Activated T-cell treated with anti-CD3 and anti-CD28 coated beads, Interleukin-2, amount 50 U/mL, for 48 hours (primary cell): ENCODE measurements at regions not wholly inside any gene's neighbourhood (a gene's known extent, or its start where the extent isn't known, plus 50 kb on each side); places are given as distances from the start of the nearest gene placed in this dataset.
"Not testable (repeated sequence)": the region's sequence is repeated elsewhere in the genome, so short reads cannot be mapped to it uniquely, and the experiment has no call there.

Experiments used
- DNase-seq, 2 experiments: peaks; one replicate each; pipeline ENCODE4 v3.0.0-alpha.2; 2020

GRCh38 chr12:46567667-46568066 lies 195.1 kb upstream of the SLC38A2 start:
- DNase-seq, result no peak

- no peak for DNase-seq
Observed at GRCh38 chr12:46562625-46563225, 190.2 kb upstream of the SLC38A2 start.

GRCh38 chr12:46561769-46562624 lies 189.4 kb upstream of the SLC38A2 start:
- DNase-seq, result not testable (repeated sequence)

GRCh38 chr12:46560874-46561273 lies 188.3 kb upstream of the SLC38A2 start:
- no peak for DNase-seq

GRCh38 chr12:46560089-46560488 lies 187.5 kb upstream of the SLC38A2 start:
- DNase-seq, result no peak

- no peak for DNase-seq
Observed at GRCh38 chr12:46559311-46559710, 186.7 kb upstream of the SLC38A2 start.

- no peak for DNase-seq
Observed at GRCh38 chr12:46558677-46559076, 186.1 kb upstream of the SLC38A2 start.

GRCh38 chr12:46557539-46558373 lies 185.2 kb upstream of the SLC38A2 start:
- no peak for DNase-seq

GRCh38 chr12:46556819-46557524 lies 184.4 kb upstream of the SLC38A2 start:
- DNase-seq, result no peak

GRCh38 chr12:46556105-46556559 lies 183.6 kb upstream of the SLC38A2 start:
- DNase-seq, result no peak

GRCh38 chr12:46555406-46555852 lies 182.9 kb upstream of the SLC38A2 start:
- DNase-seq, result no peak

GRCh38 chr12:46554460-46554859 lies 181.9 kb upstream of the SLC38A2 start:
- no peak for DNase-seq

GRCh38 chr12:46553911-46554310 lies 181.3 kb upstream of the SLC38A2 start:
- no peak for DNase-seq

- DNase-seq, result no peak
Observed at GRCh38 chr12:46553266-46553665, 180.7 kb upstream of the SLC38A2 start.

GRCh38 chr12:46550266-46550879 lies 177.8 kb upstream of the SLC38A2 start:
- no peak for DNase-seq

- DNase-seq, result peak; percentile 64 to 70
Observed at GRCh38 chr12:46549527-46550265, 177.1 kb upstream of the SLC38A2 start.

GRCh38 chr12:46548605-46549071 lies 176.1 kb upstream of the SLC38A2 start:
- no peak for DNase-seq

GRCh38 chr12:46547421-46548354 lies 175.1 kb upstream of the SLC38A2 start:
- no peak for DNase-seq

GRCh38 chr12:46546634-46547273 lies 174.2 kb upstream of the SLC38A2 start:
- peak in 1 of 2 experiments; percentile 45 for DNase-seq
